ENCODE measurements at regions not wholly inside any gene's neighbourhood (a gene's known extent, or its start where the extent isn't known, plus 50 kb on each side); places are given as distances from the start of the nearest gene placed in this dataset.

DNA sequence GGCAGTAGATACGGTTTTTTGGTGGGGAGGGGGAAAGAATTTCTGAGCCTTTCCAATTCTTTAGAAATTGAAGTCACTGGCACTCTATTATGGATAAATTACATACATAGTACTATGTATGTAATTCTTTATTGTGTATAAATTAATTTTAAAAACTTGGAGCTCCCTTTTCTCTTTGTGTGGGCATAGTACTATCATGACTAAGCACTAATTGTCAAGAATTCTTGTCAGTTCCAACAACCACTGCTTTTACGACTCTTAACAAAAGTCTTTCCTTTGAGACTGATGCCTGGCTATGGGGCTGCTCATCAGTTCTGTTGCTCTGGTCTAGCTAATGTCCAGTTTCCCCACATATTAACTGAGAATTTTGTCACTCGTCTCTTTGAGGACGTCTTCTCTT, 365.3 kb upstream of the RNF32 start:
- no peak for DNase-seq

DNA sequence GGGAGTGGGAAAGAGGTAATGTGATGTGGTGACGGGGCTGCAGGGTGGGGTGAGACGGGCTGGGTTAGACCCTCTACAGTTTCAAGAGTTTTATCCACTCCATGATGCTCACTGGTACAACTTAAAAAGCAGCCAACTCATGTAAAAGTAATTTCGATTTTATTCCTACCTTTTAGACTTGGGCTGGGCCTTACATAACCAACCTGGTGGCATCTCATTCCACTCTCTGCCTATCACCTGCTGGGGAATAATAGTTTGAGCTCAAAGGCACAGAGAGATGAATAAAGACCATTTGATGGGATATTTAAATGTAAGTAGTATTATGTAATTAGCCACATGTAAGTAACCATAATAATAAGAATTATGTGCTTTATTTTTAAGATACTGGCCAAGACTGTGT, 366.0 kb upstream of the RNF32 start:
- DNase-seq = no peak

DNA sequence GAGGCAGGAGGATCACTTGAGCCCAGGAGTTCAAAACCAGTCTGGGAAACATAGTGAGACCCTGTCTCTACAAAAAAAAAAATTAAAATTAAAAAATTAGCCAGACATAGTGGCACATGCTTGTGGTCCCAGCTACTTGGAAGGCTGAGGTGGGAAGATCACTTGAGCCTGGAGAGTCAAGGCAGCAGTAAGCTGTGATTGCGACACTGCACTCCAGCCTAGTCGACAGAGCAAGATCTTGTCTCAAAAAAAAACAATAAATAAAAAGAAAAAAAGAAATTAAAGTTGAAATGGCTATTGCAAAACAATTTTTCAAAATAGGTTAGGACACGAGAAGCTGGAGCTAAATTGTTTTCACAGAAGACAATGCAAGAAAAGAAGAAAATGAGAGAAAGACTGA, 379.0 kb upstream of the RNF32 start:
- no peak for DNase-seq

DNA sequence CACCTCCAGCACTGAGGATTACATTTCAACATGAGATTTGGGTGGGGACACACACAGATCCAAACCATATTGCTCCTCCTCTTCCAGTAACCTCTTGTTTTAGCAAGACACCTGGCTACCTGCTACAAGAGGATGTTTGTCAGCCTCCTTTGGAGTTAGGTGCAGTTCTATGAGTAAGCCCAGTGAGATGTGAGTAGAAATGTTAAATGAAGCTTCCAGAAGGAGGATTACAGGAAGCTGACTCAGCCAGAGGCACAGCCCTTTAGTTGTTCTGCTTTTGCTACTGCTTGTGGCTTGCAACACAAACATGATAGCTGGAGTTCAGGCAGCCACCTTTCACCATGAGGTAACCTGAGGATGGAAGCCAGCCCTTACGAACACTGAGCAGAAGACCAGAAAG, 382.7 kb upstream of the RNF32 start:
- no peak for DNase-seq

DNA sequence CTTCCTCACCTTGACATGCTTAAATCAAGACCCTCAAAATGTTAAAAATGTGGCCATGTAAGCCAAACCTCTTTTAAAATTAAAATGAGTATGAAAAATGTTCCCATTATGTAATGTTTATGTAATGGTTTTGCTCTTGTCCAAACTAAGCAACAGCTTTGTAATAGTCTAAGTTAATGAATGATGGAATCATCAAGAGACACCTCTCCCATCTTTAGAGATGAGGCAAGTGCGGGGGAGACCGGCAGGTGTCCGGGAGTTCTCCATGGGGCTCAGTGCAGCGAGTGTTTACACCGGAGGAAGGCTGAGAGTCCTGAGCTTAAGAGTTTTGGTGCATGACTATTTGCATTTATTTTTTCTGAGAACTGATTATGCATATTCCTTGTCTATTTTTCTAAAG, 384.9 kb upstream of the RNF32 start:
- DNase-seq = no peak

DNA sequence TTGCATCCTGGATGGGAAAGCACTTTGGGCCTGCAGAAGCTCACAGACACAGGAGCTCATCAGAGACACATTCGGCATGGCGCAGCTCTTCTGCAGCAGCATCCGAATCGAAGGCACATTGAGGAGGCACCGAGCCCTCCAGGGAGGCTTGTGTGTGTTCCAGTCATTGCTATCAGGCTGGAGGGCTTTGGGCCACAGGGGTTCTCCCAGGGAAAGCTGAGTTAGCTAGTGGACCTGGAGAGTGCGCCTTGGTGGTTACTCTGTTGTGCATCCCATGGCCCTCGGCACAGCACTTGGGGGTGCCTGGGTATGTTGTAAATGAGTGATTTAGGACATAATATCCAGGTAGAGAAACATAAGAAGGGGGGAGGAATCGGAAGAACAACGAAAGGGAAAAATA, 388.7 kb upstream of the RNF32 start:
- DNase-seq = no peak

DNA sequence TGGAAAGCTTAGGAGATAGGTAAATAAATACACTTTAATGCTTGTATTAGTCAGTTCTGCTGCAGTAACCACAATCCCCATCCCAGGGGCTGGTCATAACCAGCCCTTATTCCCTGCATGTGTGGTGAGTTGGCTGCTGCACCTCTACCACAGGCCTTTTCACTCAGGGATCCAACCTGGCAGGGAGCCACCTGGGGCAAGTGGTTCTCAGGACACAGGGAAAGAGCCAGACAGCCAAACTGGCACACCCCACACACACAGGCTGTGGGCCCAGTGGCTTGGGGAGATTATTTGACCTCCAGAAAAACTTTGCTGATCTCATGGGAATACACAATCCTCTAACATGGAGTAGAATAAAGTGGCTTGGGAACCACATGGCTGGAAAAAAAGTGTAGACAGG, 400.0 kb upstream of the RNF32 start:
- no peak for DNase-seq

DNA sequence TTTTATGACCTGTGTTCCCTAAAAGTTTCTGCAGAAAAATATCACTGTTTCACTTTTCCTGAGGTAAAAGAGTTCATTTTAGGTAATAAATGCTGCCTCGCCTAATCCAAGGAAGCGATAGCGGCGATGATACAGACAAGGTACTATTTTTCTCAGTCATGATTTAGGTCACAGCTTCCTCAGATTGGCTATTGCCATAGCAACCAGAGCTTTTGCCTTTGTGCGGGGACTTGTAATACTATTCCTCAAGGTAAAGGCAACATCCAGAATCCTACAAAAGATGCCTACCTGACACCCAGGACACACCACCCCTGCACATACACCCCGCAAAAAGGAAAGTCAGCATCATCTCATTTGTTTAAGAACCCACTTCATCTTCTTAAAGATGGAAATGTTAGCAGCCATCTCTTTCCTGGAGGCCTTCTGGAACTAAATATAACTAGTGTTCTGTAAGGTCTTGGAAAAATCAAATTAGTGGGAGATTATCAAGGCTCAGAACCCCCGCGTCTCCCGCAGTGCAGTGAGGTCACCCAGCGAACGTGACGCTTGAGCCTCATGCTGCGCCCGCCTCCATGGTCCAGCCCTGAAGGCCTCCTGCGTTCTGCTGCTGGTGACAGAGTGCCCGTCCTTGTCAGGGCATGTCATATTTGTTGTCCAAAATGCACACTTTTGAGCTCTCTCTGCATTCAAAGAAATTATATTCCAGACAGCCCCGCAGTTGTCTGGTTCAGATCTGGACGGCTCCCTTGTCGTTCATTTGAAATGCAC, 402.0 kb upstream of the RNF32 start:
- DNase-seq = no peak

DNA sequence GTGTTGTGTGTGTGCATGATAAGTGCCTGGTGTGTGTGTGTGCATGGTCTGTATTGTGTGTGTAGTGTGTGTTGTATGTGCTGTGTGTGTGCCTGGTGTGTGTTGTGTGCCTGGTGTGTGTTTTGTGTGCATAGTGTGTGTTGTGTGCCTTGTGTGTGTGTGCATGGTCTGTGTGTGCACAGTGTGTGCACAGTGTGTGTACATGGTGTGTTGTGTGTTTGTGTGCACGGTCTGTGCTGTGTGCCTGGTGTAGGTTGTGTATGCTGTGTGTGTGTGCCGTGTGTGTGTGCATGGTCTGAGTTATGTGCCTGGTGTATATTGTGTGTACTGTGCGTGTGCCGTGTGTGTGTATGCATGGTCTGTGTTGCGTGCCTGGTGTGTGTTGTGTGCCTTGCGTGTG, 403.0 kb upstream of the RNF32 start:
- no peak for DNase-seq

DNA sequence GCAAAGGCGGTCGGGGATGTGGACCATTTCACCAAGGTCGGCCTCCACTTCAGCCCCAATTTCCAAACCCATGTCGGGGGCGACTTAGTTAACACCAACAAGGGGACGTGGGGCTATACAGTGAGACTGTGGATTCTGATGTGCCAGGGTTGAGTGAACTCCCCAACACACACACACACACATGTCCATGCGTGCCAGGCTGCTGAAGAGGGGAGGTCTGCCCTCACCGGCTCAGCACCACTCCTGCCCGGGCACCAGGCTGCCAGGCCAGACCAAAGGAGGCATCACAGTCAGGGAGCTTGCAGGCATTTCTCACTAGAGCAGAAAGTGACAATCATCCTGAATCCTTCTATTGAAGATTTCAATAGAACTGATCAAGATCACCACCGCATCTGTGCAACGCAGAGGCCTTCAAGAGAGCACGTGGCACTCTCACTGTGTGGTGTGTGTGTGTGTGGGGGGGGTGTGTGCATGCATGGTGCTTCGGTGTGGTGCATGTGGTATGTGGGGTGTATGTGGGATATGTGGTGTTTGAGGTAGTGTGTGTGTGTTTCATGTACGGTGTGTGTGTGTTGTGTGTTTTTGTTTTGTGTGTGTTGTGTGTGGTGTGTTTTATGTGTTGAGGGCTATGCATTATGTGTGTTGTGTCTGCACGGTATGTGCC, 403.5 kb upstream of the RNF32 start:
- no peak for DNase-seq

DNA sequence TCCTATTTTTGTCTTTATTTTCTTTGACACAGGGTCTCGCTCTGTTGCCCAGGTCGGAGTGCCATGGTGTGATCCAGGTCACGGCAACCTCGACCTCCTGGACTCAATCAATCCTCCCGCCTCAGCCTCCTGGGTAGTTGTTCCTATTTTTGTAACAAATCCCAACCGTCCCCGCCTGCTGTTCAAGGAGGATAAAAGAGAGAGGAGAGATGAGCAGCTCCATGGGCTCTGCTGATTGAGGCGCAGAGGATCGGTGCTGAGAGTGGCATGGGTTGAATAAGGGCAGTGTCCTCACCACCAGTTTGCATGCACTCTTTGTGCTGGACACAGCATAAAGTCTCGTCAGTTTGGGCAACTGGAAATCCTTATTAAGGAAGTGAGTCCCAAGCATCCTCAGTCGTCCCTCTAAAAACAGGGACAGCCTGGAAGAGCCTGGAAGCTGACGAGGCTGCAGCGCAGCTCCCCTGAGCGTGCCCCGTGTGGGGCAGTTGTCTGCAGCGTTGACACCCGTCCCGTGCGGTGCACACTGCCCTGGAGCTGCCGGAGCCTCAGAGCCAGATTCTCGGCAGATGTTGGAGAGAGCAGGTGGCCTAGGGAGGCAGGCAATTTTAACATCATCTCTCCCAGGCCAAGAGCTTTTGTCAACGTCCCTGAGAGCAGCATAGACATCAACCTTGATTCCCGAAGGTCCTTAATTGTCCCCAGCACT, 404.2 kb upstream of the RNF32 start:
- no peak for DNase-seq

DNA sequence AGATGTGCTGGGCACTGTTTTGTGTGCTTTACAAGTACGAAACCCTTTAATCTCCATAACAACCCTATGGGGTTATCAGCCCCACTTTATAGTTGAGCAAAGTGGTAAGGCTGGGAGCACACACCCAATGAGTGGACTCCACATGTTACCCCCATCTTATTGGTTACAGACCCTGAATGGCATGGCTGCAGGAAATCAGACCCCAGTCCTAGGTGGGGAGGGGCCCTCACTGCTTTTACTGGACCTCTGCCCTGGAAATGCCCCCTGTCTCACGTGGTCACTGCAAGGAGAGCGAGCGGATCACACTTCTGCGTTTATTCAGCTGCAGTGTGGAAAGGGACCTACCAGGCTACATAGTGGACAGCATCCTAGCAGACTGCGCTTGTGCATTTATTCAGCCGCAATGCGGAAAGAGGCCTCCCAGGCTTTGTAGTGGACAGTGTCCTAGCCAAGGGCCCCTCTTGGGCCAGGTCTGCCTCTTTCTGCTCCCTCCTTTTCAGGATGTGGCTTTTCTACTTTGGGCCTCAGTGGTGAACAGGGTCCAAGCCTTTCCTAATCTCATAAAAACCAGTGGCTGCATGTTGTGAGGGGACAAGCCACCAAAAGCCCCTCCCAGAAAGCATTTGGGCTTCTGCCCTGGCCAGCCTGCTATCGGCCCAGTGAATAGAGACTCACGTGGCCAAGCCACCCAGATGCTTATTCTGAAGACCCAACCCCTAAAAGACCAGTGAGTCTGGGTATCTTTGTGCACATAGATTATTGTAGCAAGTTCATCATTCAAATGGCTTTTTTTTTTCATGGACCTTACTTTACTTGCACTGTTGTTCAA, 405.7 kb upstream of the RNF32 start:
- no peak for DNase-seq

DNA sequence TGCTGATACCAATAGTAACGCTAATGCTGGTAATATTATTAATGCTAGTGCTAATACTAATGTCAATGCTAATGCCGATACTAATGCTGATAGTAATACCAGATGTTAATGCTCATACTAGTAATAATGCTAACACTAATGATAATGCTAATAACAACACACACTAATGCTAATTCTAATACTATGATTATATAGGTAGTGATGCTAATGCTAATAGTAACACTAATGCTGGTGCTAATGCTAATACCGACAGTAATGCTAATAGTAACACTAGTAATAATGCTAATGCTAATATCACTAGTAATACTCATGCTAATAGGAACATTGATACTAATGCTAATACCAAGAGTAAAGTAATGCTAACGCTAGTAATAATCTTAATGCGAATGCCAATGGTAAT, 406.4 kb upstream of the RNF32 start:
- no peak for DNase-seq

DNA sequence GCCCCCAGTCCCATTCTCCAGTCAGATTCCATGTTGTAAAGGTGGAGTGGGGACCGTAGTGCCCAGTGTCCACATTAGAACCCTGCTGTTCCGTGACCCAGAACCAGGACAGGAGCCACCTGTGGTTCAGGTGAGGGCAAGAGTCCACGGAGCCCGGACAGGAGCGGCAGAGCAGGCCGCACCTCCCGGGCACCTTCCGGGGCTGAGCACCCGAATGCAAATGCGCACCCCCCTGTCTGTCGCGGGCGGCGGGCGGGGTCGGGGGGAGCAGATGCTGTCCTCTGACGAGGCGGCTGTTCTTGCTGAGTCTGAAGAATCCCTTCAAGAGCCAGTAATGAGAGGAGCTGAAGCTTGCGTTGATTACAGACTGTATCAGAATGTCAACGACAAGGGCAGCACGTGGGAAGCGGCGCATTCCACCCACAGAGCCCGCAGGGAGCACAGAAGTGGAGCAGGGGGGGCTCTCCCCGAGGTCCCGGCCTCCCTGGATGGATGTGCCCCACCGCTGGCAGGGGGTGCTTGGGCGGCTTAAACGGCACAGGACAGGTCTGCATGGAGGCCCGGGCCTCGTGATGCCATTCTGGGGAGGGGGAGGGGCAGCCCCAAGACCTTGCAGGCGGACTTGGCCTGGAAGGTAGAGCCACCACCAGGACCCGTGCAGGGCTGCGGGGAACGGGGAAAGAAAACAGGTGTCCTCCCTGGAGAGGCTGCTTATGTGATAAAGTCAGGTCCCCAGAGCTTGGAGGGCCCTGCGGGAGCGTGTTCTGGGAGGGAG, 407.5 kb upstream of the RNF32 start:
- no peak for DNase-seq

DNA sequence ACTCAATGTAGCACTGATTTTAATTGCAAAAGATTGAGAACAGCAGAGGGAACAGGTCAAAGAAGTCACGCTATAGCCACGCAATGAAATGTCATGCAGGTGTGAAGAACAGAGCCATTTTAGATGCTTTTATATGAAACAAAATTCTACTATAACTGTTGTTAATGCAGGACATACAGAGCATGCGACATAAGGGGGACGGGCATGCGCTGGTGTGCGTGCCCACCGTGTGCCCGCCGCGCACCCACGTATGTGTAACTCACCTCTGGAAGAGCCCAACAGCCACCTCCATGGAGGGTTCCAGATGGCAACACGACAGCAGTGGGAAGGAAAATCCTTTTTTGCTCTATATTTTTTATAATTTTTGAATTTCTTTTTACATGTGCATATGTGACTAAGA, 410.0 kb upstream of the RNF32 start:
- no peak for DNase-seq

DNA sequence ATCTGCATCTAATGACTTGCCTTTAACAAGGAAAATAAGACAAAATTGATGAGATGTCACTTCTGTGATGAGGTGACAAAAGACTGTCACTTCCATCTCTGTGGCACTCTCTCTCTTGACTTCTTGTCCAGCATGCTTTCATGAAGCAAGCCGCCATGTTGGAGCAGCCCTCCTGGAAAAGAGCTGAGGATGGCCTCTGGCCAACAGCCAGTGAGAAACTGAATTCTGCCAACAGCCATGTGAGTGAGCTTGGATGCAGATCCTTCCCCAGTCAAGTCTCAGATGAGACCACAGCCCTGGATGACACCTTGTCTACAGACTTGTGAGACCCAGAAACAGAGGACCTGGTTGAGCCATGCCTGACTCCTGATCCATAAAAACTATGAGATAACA, 412.6 kb upstream of the SHH start:
- no peak for DNase-seq

DNA sequence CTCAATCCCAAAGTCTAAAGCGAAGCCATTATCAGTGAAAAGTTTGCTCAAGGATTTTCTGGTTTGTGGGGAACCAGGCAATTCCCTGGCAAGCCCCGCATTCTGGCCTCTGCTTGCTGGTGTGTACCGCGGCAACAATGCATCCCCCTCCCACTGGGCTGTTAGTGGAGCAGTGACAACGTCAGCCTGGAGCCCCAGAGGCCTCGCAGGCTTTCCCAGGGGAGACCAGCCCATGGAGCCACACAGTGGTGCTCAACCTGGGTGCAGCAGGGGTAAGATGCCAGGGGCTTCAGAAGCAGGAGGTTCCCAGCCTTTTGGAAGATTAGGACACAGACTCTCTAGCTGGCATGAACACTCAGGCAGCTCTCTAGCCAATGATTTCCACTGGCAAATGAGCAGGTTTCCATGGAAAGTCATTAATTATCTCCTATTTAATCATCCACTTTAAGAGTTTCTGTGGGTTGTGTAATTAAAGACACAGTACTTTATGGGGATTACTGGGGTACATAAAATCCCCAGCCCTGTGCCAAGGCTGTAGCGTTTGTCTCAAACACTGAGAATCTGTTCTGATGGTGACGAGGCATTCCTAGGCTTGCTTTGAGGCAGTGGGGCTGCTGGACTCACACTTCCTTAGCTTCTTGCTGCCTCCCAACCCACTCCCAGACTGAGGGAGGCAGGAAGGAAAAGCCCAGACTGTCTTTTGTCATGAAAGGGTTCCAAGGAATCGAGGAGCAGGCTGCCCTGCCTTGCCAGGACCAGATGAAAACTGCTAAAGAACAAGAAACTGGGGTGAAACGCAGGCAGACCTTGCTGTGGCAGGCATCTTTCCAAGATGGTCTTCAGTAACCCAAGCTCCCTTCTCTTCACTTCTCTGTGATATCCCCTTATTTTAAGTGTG, 411.9 kb upstream of the SHH start:
- no peak for DNase-seq

DNA sequence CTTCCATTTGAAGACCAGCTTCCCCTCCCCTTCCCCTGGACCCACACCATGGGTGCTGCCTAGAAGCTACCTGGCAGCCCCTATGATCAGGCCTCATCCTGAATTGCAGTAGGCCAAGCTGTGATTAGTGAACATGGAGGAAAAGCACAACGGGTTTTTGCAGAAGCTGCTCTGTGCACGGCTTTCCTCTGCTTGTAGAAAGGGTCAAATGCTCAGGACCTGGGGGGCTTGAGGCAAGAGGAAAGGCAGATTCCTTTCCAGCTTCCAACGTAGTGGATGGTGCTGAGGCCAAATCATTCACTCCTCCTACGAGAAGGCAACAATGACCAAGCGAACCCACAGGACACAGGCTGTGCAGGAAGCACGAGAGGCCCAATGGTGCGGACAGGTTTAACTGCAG, 410.3 kb upstream of the SHH start:
- DNase-seq = no peak

DNA sequence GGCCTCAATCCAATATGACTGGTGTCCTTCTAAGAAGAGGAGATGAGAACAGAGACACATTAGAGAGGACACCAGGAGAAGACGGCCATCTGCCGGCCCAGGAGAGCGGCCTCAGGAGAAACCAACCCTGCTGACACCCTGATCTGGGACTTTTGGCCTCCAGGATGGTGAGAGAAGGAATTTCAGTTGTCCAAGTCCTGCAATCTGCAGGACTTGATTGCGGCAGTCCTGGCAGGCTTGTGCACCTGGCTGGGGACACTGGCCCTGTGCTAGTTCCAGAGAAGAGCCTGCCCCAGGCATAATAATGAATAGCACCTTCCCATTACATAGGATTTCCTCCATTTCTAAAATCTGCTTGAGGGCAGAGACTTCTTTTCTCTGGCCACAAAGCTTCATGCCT, 409.9 kb upstream of the SHH start:
- DNase-seq = no peak

DNA sequence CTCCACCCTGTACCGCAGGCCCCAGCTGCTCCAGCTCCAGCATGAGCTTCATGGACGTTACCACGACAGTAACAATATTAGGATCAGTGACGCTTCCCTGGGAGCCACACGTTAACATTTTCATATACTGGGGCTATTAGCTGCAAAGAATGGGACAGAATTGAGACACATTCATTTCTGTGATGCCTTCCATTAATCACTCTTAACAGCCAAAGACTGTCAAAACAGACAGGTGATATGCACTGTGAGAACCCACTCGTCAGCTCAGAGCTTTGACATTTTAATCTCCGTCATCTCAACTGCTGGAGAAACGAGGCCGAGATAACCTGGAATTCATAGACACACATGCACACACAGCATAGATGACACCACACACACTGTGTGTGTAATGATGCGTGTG, 408.4 kb upstream of the SHH start:
- DNase-seq = no peak

DNA sequence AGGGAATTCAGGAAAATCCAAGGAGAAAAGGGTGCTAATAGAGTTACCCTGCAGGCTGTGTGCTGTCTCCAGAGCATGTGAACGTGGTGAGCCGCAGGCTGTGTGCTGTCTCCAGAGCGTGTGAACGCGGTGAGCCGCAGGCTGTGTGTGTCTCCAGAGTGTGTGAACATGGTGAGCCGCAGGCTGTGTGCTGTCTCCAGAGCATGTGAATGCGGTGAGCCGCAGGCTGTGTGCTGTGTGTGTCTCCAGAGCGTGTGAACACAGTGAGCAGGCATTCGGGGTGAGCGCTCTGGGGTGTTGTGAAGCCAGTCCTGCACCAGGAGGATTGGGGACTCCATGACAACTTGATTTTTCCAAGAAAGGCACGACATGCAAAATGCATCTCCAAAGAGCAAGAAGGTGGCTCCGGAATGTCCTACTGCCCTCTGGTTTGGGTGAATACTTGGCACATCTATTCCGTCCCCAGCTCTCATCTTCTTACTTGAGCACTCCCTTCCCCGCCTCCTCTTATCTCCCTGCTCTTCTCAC, 407.9 kb upstream of the SHH start:
- DNase-seq = no peak
